A549 (cell line): ENCODE measurements at regions not wholly inside any gene's neighbourhood (a gene's known extent, or its start where the extent isn't known, plus 50 kb on each side); places are given as distances from the start of the nearest gene placed in this dataset.

Source experiments
- BHLHE40 ChIP-seq: IDR thresholded peaks from 2 replicates; pipeline ENCODE4 v1.6.1; 2012; ENCODE audit warnings: low read depth, low read length, inconsistent platforms
- KDM1A ChIP-seq: fragments of 200-600 bp; sonication (generic); IDR thresholded peaks from 2 replicates; pipeline ENCODE4 v1.6.1; 2016; ENCODE audit warnings: low read depth, mild to moderate bottlenecking
- MAZ ChIP-seq: fragments of 150-350 bp; IDR thresholded peaks from 2 replicates; pipeline ENCODE4 v1.6.1; 2014; ENCODE audit warnings: antibody characterized with exemption, low read depth, low read length, borderline replicate concordance
- POLR2A ChIP-seq: IDR thresholded peaks from 2 replicates; pipeline ENCODE4 v1.6.1; 2012; ENCODE audit warnings: mild to moderate bottlenecking, low read length
- TF ChIP-seq, protein P1 (sequence below): fragments of >200 bp; sonication (Bioruptor Twin); formaldehyde crosslinking; IDR thresholded peaks from 3 replicates; pipeline ENCODE4 v1.5.1; 2016

GRCh38 chrX:39576041-39576872, 521.5 kb downstream of the BCOR start:
- TF ChIP-seq, protein P1, sequence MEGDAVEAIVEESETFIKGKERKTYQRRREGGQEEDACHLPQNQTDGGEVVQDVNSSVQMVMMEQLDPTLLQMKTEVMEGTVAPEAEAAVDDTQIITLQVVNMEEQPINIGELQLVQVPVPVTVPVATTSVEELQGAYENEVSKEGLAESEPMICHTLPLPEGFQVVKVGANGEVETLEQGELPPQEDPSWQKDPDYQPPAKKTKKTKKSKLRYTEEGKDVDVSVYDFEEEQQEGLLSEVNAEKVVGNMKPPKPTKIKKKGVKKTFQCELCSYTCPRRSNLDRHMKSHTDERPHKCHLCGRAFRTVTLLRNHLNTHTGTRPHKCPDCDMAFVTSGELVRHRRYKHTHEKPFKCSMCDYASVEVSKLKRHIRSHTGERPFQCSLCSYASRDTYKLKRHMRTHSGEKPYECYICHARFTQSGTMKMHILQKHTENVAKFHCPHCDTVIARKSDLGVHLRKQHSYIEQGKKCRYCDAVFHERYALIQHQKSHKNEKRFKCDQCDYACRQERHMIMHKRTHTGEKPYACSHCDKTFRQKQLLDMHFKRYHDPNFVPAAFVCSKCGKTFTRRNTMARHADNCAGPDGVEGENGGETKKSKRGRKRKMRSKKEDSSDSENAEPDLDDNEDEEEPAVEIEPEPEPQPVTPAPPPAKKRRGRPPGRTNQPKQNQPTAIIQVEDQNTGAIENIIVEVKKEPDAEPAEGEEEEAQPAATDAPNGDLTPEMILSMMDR: no peak
- TF ChIP-seq BHLHE40 (no peak), POLR2A (no peak), MAZ (no peak), KDM1A (no peak)
